Astrocyte (in vitro differentiated cells and primary cell): ENCODE measurements at regions not wholly inside any gene's neighbourhood (a gene's known extent, or its start where the extent isn't known, plus 50 kb on each side); places are given as distances from the start of the nearest gene placed in this dataset.

Experiments used
- DNase-seq: peaks from one replicate; pipeline ENCODE4 v3.0.0-alpha.2; 2010; ENCODE audit warnings: low read depth
- FAIRE-seq: peaks from 2 replicates; lab custom pipeline; 2011; peaks lifted over from hg19 to GRCh38; lab: Jason Lieb, UNC
- H2AFZ ChIP-seq: 2 replicates; pipeline ENCODE4 v1.6.0; 2012; ENCODE audit warnings: low read depth, low read length, inconsistent platforms
- H3K27ac ChIP-seq: 2 replicates; pipeline ENCODE4 v1.5.1; 2011; ENCODE audit warnings: low read depth, low read length, inconsistent platforms
- H3K27me3 ChIP-seq: 2 replicates; pipeline ENCODE4 v1.6.0; 2011; ENCODE audit warnings: low read length, inconsistent platforms; ENCODE audit not compliant: insufficient read depth
- H3K36me3 ChIP-seq: 2 replicates; pipeline ENCODE4 v1.5.1; 2011; ENCODE audit warnings: low read length, inconsistent platforms; ENCODE audit not compliant: insufficient read depth
- H3K4me1 ChIP-seq: 2 replicates; pipeline ENCODE4 v1.5.1; 2011; ENCODE audit warnings: low read length, inconsistent platforms; ENCODE audit not compliant: insufficient read depth
- H3K4me2 ChIP-seq: 2 replicates; pipeline ENCODE4 v1.6.0; 2012; ENCODE audit warnings: low read length, inconsistent platforms
- H3K4me3 ChIP-seq: 2 replicates; pipeline ENCODE4 v1.5.1; 2011; ENCODE audit warnings: low read depth, mild to moderate bottlenecking, low read length, inconsistent platforms; ENCODE audit not compliant: insufficient read depth
- H3K79me2 ChIP-seq: 2 replicates; pipeline ENCODE4 v1.6.0; 2012; ENCODE audit warnings: mild to moderate bottlenecking, low read length, inconsistent platforms; ENCODE audit not compliant: insufficient read depth
- H3K9ac ChIP-seq: 2 replicates; pipeline ENCODE4 v1.6.0; 2012; ENCODE audit warnings: mild to moderate bottlenecking, low read length, inconsistent platforms
- H3K9me3 ChIP-seq: 2 replicates; pipeline ENCODE4 v1.5.1; 2012; ENCODE audit warnings: low read depth, mild to moderate bottlenecking, low read length, inconsistent platforms; ENCODE audit not compliant: insufficient read depth
- H4K20me1 ChIP-seq: 2 replicates; pipeline ENCODE4 v1.6.0; 2012; ENCODE audit warnings: low read length, inconsistent platforms; ENCODE audit not compliant: insufficient read depth
- H3K27ac Mint-ChIP-seq: one replicate; pipeline ENCODE4 v1.8.0; 2021; ENCODE audit warnings: mild to moderate bottlenecking, mixed read lengths; ENCODE audit not compliant: unreplicated experiment
- H3K27me3 Mint-ChIP-seq: one replicate; pipeline ENCODE4 v1.8.0; 2021; ENCODE audit warnings: low read depth, mixed read lengths; ENCODE audit not compliant: unreplicated experiment
- H3K36me3 Mint-ChIP-seq: one replicate; pipeline ENCODE4 v1.8.0; 2021; ENCODE audit warnings: low read depth, mixed read lengths; ENCODE audit not compliant: unreplicated experiment
- H3K4me1 Mint-ChIP-seq: one replicate; pipeline ENCODE4 v1.8.0; 2021; ENCODE audit warnings: low read depth, mixed read lengths; ENCODE audit not compliant: unreplicated experiment
- H3K4me3 Mint-ChIP-seq: one replicate; pipeline ENCODE4 v1.8.0; 2021; ENCODE audit warnings: mild to moderate bottlenecking, moderate library complexity, mixed read lengths; ENCODE audit not compliant: unreplicated experiment
- H3K9me3 Mint-ChIP-seq: one replicate; pipeline ENCODE4 v1.8.0; 2021; ENCODE audit warnings: mild to moderate bottlenecking, mixed read lengths; ENCODE audit not compliant: unreplicated experiment
- CTCF ChIP-seq: IDR thresholded peaks from 2 replicates; pipeline ENCODE4 v1.5.1; 2011; ENCODE audit warnings: low read depth, mild to moderate bottlenecking, inconsistent platforms, low read length, moderate library complexity; ENCODE audit not compliant: insufficient read depth
- EZH2 ChIP-seq: IDR thresholded peaks from 2 replicates; pipeline ENCODE4 v1.6.1; 2012; ENCODE audit warnings: mild to moderate bottlenecking, low read length, inconsistent platforms; ENCODE audit not compliant: insufficient read depth

GRCh38 chr3:35862057-35862456, 222.7 kb downstream of the ARPP21 start:
- Mint-ChIP-seq H3K36me3 (no peaks in the 10 kb centered on the region), H3K4me3 (no peak overlapping the region), H3K4me1 (no peaks in the 10 kb centered on the region), H3K27ac (no peak overlapping the region), H3K27me3 (no peaks in the 10 kb centered on the region), H3K9me3 (no peaks in the 10 kb centered on the region)
- Histone ChIP-seq H4K20me1 (no peaks in the 10 kb centered on the region), H3K79me2 (no peaks in the 10 kb centered on the region), H3K9me3 (no peaks in the 10 kb centered on the region), H2AFZ (no peak overlapping the region), H3K9ac (no peak overlapping the region), H3K27ac (no peak overlapping the region), H3K4me3 (no peak overlapping the region), H3K4me2 (no peak overlapping the region), H3K27me3 (no peaks in the 10 kb centered on the region), H3K4me1 (no peaks in the 10 kb centered on the region), H3K36me3 (no peaks in the 10 kb centered on the region)
- TF ChIP-seq CTCF (no peak), EZH2 (no peak)
- FAIRE-seq: no peak
- no peak for DNase-seq

DNA sequence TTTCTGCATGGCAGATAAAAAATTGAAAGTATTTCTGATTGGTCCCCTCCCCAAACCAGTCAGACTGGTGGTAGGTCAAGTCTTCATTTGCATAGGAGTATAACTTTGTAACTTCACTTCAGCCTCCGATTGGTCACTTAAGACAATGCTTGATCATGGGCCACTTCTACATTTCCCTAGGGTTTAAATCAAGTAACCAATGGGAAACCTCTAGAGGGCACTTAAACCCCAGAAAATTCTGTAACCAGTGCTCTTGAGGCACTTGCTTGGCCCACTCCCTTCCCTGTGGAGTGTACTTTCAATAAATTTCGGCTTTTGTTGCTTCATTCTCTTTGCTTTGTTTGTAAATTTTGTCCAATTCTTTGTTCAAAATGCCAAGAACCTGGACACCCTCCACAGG, 225.5 kb downstream of the ARPP21 start:
- Mint-ChIP-seq H3K4me1 (no peaks in the 10 kb centered on the region), H3K36me3 (no peaks in the 10 kb centered on the region), H3K27ac (no peak overlapping the region), H3K9me3 (no peaks in the 10 kb centered on the region), H3K4me3 (no peak overlapping the region), H3K27me3 (peaks cover 2% of the 10 kb centered on the region)
- H3K36me3 ChIP-seq: no peaks in the 10 kb centered on the region
- DNase-seq (no peak), FAIRE-seq (no peak)
- H3K9ac ChIP-seq: no peak overlapping the region
- no peak overlapping the region for H2AFZ ChIP-seq
- no peaks in the 10 kb centered on the region for H3K4me1 ChIP-seq
- H3K4me2 ChIP-seq: no peak overlapping the region
- H3K27me3 ChIP-seq: no peaks in the 10 kb centered on the region
- no peaks in the 10 kb centered on the region for H3K9me3 ChIP-seq
- H3K4me3 ChIP-seq: no peak overlapping the region
- no peaks in the 10 kb centered on the region for H3K79me2 ChIP-seq
- no peaks in the 10 kb centered on the region for H4K20me1 ChIP-seq
- H3K27ac ChIP-seq: no peak overlapping the region
- TF ChIP-seq EZH2 (no peak), CTCF (no peak)

DNA sequence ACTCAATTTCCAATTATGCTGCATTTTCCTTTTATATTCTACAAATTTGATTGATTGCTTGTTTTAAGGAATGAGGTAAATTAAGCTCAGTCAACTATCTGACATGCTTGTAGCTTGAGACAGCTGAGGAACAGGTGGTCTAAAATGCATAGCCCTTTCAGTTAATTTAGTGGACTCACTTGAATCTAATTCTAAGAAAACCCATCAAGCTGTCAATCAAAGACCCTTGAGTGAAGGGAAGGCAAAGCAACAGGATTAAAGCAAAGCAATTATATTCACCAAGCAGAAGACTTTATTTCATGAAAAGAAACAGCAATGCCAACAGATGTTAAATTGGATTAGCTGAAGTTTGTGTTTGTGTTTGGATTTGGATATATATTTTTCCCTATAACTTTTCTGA, 228.5 kb downstream of the ARPP21 start:
- no peaks in the 10 kb centered on the region for H3K4me1 ChIP-seq
- no peak overlapping the region for H3K4me2 ChIP-seq
- H2AFZ ChIP-seq: no peak overlapping the region
- TF ChIP-seq EZH2: no peak
- no peak for TF ChIP-seq CTCF
- H3K36me3 ChIP-seq: no peaks in the 10 kb centered on the region
- no peaks in the 10 kb centered on the region for H3K79me2 ChIP-seq
- no peak overlapping the region for H3K4me3 Mint-ChIP-seq
- no peaks in the 10 kb centered on the region for H3K9me3 Mint-ChIP-seq
- no peaks in the 10 kb centered on the region for H3K9me3 ChIP-seq
- no peaks in the 10 kb centered on the region for H3K4me1 Mint-ChIP-seq
- H3K27me3 Mint-ChIP-seq: peaks cover 2% of the 10 kb centered on the region
- FAIRE-seq (no peak), DNase-seq (no peak)
- no peaks in the 10 kb centered on the region for H3K27me3 ChIP-seq
- H3K4me3 ChIP-seq: no peak overlapping the region
- H3K36me3 Mint-ChIP-seq: no peaks in the 10 kb centered on the region
- H3K27ac Mint-ChIP-seq: no peak overlapping the region
- H3K27ac ChIP-seq: no peak overlapping the region
- no peak overlapping the region for H3K9ac ChIP-seq
- H4K20me1 ChIP-seq: no peaks in the 10 kb centered on the region
